ENCODE measurements at regions not wholly inside any gene's neighbourhood (a gene's known extent, or its start where the extent isn't known, plus 50 kb on each side); places are given as distances from the start of the nearest gene placed in this dataset.

DNA sequence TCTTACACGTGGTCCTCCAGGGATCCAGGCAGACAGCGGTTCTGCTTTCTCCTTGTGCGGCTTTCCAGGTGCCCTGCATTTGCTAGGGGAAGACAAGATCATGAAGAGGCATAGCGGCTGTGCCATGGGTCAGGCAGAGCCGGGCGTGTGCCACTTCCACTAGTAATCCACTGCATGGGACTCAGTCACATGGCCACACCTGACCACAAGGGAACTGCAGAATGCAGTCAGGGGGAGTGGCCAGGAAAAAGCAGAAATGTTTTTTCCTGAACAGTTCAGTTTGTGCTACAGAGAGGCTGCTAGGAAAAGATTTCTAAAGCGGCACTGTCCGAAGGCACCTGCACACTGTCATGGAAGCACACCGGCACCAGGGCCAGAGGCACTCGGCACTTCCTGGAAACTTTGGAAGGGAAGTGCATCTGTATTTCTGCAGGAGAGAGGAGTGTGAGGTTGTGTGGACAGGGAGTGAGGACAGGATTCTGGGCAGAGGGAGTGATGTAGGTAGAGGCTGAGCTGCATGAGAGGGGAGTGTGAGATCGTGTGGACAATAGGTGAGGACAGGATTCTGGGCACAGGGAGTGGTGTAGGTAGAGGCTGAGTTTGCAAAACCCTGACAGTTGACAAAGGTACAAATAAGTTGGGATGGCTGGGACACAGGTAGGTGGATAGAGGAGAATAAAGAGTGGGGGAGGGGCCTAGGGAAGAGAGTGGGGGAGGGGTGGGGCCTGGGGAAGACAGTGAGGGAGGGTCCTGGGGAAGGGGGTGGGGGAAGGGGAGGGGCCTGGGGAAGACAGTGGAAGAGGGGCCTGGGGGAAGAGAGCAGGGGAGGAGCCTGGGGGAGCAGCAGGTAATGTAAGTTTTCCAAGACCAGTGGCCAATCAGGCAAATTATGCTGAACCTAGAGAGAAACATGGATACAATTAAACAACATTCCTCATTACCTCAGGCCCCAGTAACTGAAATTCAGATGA lies 1436.3 kb downstream of the TBC1D22A start:
- no peak for DNase-seq

GRCh38 chr22:48197189-48197690 lies 1434.8 kb downstream of the TBC1D22A start:
- DNase-seq: no peak

DNA sequence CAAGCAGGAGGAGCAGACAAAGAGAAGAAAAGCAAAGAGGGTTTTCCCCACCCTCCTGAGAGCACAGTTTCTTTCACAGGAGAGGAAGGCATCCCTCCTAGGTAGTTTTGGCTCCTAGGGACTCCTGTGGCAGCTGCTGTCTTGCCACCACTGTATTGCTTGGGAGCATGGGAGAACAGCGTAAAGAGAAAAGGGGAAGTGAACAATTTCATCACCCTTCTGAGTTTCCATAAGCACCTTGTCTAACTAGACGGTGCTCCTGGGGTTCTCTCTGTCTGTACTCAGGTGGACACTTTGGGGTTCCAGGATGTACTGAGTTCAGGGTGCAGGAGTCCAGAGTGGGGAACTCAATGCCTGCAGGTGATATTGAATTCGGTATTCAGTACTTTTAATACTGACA lies 1430.5 kb downstream of the TBC1D22A start:
- DNase-seq: no peak

DNA sequence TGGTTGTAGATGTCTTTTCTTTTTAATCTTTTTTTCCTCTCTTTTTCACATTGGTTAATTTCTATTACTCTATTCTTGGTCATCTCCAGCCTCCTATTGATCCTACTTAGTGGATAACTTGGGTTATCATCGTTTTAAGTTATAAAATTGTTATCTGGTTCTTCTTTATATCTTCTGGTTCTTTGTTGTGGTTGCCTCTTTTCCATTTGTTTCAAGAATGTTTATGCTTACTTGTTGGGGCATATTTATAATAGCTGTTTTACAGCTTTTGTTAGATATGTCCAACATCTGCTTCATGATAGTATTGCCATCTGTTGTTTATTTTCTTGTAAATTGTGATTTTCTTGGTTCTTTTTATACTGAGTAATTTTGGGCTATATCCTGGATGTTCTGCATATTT lies 1429.6 kb downstream of the TBC1D22A start:
- DNase-seq: no peak

DNA sequence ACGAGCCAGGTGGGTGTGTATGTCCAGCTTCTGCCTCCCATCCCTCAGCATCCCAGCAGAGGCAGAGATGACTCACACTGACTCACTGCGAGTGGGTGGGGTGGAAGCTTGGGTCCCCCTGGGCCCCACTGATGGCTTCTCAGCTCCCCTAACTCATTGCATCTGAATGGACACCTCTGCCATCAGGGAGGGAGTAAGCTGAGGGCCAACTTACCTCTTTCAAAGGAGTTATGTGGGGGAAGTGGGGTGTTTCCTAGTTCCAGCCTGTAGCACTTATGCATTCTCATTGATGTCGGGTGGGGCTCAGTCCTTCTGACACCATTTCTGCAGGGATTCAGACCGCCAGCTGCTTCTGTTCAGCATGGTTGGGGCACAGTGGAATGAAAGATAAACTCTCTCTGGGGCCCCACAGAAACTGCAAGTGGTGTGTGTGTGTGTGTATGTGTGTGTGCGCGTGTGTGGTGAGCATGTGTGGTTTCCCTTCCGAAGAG lies 1425.8 kb downstream of the TBC1D22A start:
- no peak for DNase-seq

GRCh38 chr22:48187356-48187755 lies 1424.9 kb downstream of the TBC1D22A start:
- DNase-seq: no peak

DNA sequence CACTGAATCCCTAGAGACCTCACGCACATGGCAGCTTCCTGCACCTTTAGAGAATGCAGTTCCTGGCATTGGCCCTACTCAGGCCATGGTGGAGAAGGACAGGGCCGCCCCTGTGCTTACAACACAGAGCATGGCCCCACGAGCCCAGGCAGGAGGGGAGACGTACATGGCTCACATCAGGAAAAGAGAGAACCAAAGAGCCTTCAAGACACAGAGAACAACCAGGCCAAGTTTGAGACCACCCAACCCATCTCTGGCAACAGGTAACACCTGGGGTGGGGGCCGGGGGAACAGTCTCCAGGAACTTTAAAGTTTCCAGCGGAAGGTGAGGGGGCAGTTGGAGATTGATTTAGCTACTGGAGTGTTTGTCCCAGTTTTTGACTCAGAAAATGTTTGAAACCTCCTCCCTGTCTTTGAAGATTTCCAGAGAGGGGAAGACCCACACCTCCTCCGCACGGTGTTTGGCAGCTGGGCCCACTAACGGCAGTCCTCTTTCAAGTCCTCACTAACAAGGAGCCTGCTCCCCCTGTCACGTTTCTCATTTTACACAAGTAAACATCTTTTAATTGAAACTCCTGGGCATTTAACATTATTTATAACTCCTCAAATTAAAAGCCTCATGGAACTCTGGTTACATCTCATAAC lies 1423.8 kb downstream of the TBC1D22A start:
- DNase-seq: no peak

GRCh38 chr22:48185071-48186055 lies 1422.9 kb downstream of the TBC1D22A start:
- DNase-seq: no peak

GRCh38 chr22:48182846-48183805 lies 1420.7 kb downstream of the TBC1D22A start:
- DNase-seq: no peak

DNA sequence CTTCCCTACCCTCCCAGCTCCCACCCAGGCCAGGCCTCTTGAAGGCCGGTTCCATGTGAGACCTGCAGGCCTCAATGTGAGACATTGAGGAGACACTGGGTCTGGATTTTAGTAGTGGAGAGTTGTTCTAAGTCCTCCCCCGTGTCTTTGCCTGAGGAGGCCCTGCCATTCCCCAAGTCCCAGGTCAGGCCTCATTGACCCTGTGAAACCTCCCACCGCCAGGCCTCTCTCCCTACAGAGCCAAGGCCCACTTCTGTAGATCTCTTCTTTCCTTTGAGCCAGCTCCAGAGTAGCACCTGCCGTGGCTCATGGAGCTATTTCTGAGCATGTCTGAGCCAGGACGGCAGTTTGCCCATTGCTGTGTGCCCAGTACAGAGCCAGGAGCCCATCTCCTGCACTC lies 1419.6 kb downstream of the TBC1D22A start:
- DNase-seq: no peak

- no peak for DNase-seq
Measured at GRCh38 chr22:48181263-48181955, 1419.0 kb downstream of the TBC1D22A start.

GRCh38 chr22:48180631-48181030 lies 1418.2 kb downstream of the TBC1D22A start:
- no peak for DNase-seq

DNA sequence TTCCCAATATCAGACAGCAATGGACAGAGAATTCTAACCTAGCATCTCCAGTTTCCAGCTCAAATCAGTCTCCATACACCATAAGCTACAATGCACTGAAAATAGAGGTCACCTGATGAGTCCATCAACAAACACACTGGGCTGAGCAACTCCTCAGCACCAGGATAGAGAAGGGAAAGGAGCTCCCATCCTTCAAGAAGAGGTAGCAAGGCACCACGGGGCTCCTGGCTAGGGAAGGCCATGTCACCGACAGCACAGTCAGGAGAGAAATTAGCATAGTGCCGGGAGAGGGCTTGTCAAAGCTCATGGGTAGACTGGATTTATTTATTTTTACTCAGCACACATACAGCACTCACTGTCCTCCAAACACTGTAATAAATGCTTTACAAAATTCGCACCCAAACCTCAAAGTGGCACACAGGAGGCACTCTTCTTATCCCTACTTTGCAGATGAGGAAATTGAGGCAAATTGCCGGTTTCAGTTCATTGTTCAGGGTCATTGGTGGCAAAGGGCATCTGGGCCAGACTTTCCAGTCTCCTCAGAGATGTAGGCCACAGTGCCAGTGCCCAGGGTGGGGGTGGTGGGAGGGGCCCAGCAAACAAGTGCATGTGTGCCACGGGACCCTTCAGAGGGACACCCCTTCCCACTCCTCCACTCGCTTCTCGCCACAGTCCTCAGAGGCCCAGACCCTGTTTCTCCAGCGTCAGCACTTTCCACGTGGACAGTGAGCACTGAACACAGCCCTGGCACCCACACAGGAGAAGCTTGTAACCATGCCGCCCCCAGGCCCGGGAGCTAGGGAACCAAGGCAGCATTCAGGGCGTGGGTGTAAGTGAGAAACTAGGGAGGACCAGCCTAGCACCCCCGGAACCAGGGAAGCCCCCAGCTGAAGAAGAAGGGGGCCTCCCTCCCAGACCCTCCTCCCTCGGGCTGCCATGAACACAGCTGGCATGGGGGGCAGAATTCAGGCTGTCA lies 1417.4 kb downstream of the TBC1D22A start:
- DNase-seq: no peak

DNA sequence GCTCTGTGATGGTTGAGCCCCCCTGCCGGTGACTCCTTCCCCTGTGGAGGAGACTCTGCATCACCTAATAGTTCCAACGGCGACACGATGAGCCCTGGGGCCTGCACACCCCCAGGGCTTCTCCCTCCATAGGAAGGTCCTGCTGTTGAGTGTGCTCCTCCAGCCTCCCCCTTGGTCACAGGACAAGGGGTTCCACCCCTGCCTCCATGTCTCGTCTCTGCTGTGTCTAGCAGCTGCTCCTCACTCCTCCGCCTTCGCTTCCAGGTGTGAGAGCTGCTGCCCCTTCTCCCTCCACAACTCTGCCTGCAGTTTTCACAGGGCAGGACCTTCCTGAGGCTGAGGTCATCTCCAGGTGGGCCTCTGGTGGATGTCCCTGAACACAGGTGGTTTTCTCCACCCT lies 1416.1 kb downstream of the TBC1D22A start:
- no peak for DNase-seq

GRCh38 chr22:48177631-48178030 lies 1415.2 kb downstream of the TBC1D22A start:
- DNase-seq: no peak

- no peak for DNase-seq
Measured at GRCh38 chr22:48175721-48176120, 1413.3 kb downstream of the TBC1D22A start.

DNA sequence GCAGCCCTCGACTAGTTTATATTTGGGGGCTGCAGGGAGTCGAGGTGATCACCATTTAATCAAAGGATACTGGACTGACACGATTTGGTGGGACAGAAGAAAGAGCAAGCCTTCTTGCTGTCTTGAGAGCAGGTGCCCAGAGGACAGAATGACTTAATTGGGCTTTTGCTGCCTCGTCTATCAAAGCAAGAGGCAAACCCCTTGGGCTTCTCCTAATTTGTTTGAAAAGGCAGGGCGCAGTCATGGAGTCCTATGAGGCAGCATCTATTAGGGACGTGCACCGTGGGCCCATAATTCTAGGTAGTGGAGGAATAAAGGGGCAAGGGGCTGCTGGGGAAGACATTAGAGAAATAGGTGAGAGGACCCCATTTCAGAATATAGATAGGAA lies 1411.3 kb downstream of the TBC1D22A start:
- no peak for DNase-seq

GRCh38 chr22:48173061-48173772 lies 1410.8 kb downstream of the TBC1D22A start:
- no peak for DNase-seq

DNA sequence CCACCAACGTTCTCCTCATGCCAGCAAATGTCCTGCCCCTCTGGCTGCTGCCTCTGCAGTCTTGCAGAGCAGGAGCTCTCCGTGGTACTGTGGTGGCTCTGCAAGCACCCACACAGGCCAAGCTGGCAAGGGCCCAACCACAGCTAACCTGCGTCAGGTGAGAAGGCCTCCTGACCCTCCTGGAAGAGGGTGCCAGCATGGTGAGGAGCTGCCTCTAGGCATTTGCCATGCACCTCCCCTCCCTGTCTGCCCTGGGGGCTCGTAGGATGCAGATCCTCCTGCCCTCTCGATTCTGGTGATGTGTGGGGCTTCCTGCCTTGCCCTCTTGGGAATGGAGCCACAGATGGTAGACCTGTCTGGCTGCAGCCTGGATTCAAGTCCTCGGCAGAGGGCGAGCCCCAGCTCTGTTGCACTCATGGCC lies 1408.8 kb downstream of the TBC1D22A start:
- DNase-seq: no peak
